ENCODE measurements at regions not wholly inside any gene's neighbourhood (a gene's known extent, or its start where the extent isn't known, plus 50 kb on each side); places are given as distances from the start of the nearest gene placed in this dataset.

DNA sequence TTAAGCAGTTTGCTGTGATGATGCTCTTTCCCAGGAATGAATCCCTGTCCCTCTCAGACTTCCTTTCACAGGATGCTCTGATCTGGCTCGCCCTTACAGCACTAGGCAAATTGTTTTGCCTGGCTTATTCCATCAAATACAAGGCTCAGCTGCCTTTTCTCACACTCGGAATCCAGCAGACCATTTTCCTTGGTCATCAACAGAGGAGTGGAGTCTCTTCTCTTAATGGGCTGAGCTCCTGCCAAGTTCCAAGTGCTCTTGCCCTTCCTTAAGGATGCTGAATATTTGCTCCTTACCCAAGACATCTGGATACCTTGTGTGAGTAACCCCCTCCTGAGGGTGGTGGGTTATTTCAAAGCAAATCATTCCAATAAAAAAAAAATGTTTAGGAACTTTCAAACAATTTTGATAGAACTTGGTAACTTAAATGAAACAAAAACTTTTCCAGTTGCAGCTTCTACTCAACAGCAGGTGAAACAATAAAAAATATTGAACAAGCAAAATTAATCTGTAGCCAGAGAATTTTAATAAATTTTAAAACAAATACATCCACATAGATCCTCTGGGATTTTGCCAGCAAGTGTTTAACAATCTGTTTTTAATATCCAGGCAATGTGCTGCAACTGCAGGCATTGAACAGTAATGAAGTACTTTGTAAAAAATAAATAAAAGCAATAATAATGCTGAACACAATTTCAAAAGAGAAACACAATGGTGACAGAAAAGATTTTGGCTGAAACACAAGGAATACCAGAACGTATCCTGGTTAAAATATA lies 264.0 kb upstream of the FAR2 start:
- no peak for DNase-seq

DNA sequence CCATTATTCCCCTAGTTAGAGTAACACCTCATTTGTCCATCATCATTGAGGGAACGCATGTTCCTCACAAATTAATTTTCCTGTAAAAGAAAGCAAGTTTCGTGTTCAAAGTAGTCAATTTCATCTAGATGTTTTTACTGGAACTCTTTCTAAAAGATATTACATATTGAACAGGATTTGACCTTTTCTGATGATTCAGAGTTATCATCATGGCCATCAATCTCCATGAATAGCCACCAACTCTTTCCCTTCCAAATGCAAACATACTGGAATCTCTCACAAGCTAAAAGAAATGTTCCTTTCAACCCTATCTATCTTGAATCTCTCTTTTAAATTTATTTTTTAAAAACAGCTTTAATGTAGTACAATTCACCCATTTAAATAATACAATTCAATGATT lies 263.1 kb upstream of the FAR2 start:
- DNase-seq, result no peak

DNA sequence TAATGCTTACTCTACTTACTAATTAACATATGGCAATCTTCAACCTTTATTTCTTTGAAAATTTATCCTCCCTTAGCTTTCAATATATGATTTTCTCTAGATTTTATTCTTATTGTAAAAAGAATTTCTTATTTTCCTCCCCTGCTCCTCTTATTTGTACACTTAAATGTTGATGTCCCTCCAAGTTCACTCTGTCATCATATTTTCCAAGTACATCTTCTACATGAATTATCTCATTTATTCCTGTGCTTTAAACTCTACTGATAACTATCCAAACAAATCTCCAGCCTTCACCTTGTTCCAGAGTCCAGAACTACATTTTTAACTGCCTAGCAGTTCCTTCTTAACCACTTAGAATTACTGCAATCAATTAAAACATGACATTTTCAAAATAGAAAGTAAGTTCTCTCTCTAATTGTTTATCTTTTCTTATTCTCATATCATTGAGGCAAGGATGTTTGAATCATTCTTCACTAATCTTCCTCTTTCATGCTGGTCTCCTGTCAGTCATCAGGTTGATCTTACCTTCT lies 261.6 kb upstream of the FAR2 start:
- no peak for DNase-seq

DNA sequence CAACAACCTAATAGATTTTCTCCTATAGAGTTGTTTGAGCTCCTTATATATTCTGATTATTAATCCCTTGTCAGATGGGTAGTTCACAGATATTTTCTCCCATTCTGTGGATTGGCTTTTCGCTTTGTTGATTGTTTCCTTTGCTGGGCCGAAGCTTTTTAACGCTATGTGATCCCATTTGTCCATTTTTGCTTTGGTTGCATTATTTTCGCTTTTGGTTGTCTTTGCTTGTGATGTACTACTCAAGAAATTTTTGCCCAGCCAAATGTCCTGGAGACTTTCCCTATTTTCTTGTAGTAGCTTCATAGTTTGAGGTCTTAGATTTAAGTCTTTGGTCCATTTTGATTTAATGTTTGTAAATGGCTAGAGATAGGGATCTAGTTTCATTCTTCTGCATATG lies 258.4 kb upstream of the FAR2 start:
- DNase-seq, result no peak

DNA sequence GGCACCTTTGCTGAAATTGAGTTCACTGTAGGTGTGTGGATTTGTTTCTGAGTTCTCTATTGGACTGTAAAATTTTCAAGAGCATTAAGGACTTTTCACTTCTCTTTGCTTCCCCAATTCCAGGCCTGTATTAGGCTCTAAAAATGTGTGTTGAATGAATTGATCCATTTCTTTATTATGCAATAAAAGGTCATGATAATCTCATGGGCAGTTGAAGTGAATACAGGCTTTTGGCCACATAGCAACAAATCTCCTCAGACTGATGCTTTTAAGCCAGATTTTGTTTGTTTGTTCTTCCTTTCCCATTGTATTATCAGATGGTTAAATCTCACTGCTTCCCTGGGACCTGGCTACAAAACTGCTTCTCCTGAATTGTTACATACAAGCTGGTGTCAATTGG lies 258.0 kb upstream of the FAR2 start:
- DNase-seq, result no peak

DNA sequence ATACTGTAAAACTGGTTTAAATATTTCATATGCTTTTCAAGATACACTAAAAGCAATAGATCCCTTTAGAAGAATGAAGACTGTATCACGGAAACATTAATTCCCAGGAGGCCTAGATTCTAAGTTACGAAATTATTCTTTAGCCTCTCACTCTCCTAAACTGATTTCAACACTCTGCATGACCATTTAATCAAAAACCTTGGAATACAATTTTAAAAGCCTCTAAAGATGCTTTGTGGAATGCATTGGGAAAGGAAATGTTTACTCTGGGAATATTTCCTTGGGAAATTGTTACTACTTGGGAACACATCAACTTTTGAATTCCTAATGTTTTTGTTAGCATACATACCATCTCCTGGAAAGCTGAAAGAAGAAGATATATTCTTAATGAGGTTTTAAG lies 255.7 kb upstream of the FAR2 start:
- DNase-seq, result no peak

DNA sequence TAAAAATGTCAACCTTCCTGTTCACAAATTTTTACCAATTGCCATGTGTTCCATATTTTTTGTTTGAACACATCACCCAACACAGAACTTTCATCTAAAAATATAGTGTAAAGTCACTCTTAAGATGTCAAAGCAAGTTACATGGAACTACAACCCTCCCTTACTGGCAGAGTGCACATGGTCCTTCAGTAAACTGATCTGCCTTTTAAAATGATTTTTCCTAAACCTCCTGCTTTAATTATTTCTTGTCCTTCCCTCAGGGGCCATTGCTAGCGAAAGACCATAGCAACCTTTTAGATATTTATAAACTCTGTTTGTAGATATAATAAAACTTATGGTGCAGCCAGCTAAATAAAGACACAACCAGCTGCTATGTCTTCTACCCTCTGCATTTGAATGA lies 255.2 kb upstream of the FAR2 start:
- no peak for DNase-seq

DNA sequence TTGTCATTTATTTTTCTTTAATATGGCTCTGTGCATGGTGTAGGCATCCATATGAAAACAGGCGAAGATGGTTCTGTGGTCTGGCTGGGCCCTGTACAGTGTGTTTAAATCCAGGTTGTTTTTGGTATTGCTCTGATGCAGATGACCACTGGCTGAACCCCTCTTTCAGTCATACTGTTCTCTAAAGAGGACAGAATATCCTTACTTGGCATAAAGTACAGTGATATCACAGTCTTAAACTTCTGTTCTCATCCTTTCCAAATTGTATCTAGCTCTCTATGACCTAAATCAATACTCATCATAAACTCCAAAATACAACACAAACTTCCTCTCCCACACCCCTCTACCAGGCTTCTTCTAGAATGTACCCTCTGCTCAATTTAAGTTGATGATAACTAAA lies 252.7 kb upstream of the FAR2 start:
- DNase-seq, result no peak

DNA sequence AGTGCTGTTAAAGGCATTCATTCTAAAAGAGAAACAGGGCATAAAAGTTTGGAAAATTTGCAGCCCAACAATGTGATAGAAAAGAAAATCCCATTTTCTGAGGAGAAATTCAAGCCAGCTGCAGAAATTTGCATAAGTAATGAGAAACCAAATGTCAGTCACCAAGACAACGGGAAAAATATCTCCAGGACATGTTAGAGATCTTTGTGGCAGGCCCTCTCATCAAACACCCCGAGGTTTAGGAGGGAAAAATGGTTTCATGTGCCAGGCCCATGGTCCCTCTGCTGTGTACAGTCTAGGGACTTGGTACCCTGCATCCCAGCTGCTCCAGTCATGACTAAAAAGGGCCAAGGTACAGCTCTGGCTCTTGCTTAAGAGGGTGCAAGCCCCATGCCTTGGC lies 251.0 kb upstream of the FAR2 start:
- DNase-seq, result no peak

DNA sequence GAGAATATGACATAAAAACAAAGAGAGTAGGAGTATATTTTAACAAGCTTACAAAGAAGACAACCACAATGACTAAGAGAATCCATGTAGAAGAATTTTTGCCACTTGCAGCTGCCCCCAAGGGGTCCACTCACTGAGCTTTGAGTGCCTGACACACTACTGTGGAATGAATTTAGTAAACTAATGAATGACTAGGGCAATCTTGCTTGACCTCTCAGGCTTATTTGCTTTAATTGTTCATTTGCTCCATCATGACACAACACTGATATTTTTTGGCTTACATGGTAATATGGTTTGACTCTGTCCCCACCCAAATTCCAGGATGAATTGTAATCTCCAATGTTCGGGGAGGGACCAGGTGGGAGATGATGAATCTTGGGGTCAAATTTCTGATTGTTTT lies 249.1 kb upstream of the FAR2 start:
- no peak for DNase-seq

DNA sequence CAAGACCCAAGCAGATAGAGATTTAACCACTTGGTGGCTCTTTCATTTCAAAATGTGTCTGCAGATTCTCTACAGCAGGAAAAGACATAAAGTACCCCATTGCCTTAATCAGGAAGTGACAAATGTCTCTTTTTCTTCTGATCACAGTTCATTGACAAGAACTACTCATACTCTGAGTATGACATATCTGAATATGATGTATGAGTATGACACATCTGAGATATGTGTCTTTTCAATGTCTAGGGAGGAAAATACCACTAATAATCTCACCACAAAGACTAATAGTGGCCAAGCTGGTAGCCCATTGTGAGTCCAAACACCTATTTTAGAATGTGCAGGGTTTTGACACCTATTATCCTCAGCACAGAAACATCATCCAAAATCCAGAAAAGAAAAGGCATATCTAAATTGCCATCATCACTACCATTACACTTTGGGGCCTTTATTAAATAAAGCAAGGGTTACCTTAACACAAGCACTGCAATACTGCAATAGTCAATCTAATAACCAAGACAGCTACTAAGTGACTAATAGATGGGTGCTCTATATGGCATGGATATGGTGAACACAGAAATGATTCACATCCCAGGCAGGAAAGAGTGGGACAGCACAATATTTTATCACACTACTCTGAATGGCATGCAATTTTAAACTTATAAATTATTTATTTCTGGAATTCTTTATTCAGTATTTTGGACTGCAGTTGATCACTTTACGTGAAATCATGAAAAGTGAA lies 243.7 kb upstream of the FAR2 start:
- DNase-seq, result no peak

DNA sequence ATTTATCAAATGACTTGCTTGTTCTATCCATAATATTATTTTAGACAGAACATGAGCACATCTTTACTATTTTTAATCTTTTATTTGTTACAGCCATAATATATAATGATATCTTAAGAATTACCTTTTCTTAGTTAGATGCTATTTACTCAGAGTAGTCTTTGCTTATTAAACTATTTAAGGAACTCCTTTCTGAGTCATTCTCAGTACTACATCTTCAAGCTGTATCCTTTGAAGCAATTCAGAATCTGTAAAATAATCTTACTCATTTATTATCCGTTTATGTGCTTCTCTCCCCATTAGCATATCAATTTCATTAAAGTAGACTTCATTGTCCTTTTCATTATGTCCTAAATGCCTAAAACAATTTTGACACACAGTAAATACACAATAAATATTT lies 240.4 kb upstream of the FAR2 start:
- no peak for DNase-seq

DNA sequence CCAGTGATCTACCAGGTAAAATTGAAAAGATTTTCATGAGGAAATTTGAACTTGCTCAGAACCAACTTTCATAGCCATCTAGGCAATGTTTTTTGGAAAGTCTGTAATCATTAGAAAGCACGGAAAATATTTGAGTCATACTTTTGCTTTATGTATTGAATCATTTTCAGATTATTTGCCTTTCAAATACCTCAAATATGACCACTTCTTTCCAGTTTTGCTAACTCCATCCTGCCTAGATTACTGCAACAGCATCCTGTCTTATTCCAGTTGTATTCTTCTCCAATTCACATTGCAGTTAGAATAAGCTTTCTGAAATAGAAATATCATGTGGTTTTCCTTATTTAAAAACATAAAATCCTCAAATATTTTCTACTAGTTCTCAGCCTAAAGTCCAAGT lies 239.8 kb upstream of the FAR2 start:
- DNase-seq, result no peak

DNA sequence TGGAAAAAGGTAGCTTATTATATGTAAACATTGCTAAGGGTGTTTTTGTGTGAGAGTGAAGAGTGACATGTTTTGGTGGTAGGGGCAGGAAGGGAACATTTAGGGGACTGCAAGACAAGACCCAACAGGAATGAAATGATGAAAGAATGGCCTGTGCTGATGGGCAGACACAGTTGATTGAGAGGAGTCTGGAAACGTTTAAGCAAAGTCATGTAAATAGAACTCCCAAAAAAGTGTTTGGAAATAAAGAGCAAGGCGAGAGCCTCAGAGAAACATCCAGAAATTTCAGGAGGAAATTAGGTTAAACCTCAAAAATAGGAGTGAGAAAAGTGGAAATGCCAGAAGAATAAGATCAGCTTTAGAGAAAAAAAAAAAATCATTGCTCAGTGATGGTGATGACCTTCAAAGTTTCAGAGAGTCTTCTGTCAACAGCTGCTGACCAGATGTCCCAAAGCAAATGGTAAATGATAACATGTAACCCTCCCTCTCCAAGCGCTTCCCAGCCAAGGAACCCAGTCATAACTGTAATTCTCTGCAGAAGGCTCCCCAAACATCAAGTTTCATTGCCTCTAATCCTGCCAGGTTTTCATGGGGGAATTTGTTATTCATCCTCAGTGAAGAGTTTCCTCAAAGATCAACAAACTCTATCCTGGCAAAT lies 223.2 kb upstream of the FAR2 start:
- no peak for DNase-seq

DNA sequence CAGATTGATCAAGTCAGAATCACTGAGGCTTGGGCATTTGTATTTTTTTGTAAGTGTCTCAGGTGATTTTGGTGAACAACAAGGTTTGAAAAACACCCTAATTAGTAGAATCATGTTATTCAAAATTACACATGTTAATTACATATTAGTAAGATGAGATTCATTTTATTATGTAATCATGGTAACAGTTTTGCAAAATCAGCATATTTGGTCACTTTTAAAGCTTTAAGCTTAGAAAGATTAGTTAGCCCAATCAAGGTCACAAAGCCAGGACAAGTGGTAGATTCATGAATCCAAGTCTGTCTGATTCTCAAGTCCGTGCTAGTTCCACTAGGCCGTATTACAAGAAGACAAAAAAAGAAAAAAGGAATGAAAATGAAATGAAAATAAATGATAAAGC lies 218.4 kb upstream of the FAR2 start:
- DNase-seq, result no peak

DNA sequence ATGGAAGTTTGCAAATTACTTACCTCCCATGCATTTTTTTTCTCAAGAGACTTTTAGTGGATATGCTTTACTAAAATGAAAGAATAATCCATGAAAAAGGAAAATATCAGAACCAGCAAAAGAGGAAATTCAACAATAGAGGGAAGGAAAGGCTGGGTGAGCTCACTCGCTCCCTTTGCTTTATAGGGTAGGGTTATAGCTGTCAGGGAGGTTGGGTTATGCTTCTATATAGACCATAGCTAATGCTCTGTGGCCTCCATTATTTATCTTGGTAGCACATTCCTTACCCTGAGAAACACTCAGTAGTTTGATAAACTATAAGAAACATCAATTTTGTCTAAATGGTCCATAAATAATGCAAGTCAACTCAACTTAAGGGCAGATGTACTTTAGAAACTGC lies 215.9 kb upstream of the FAR2 start:
- no peak for DNase-seq

DNA sequence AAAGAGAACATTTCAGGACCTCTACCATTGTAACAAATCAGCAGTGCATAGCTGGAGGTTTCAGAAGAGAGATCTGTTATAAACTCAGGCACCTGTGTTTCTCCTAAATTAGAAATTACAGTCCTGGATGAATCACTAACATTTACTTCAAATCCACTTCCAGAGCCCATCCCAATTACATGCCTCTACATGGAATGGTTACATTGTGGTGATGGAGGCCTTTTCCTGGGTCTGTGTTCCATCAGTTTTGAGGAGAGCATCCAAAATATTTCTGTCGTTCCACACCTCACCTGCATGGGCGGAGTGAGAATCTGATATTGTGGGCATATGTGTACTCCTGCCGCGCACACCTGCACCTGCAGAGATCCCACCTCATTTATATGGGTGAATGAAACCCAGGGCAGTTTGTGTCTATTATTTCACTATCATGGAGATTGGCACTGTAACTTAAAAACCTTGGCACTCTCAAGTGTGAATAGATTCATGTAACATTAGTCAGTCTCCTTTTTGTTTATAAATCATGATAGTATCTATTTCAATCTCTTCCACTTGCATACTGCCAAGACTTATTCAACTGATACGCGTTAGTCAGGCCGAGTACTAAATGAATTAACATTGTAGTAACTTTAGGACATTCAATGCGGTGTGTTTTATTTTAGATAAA lies 215.1 kb upstream of the FAR2 start:
- no peak for DNase-seq

DNA sequence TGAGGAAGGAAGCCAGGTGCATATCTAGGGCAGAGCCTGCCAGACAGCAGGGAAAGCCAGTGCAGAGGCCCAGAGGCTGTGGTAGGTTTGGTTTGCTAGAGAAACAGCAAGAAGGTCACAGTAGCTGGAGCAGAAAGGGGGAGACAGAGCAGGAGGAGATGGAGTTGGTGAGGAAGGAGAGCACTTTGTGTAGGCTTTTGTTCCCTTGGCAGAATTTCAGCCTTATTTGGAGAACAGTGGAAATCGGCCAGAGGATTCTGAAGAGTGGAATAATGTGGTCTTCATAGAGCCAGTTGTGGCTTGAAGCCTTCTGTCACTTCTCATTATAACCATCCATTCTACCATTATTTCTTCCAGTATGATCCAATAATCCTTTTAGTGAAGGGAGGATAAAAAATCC lies 212.9 kb upstream of the FAR2 start:
- DNase-seq, result no peak

DNA sequence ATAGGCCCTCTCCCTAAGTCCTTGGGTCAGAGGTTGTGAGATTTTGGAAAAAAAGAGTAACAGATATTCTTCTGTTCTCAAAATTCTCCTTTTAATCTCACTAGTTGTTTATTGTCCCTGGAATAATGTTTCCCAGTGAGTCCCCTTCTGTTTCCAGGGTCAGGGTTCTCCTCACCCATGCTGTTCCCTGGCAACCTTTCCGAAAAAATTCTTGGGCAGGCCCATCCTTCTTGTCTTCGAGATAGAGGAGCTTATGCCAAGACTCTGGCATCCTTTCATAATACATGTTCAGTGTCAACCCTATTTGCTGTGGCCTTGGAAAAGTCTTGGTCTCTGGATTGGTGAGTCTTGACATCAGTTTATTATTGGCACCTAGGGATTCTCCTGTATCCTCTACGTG lies 212.4 kb upstream of the FAR2 start:
- no peak for DNase-seq

DNA sequence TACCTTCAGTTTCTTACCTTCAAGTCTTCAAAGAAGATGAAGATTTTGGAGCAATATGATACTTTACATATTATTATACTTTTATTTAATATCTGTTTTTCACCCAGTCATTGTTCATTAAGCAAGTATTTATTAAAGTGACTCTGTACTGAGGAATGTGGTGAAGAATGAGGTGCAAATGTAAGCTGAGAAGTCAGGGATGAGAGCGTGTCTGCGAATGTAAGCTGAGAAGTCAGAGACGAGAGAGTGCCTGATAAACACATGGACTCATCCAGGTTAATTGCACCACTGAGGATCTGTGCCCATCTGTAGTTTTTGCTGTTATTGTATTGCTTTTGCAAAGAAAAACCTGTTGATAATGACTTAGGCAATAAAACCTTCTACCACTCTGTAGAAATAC lies 211.9 kb upstream of the FAR2 start:
- no peak for DNase-seq

DNA sequence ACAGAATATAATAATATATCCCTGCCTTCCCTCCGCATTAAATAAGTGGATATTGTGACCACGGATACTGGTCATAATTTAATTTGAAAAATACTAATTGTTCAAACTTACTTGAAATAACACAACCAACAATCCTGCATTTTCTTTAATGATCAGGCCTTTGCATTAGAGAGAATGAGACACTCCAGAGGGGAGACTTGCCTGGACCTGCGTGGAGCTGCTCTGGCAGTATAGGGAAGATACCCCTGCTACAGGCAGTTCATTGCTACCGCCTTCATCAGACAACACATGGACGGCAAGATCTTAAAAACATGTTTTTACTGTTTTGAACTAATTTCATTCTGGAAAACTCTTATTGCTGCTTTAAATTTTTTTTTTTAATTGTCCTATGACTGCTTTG lies 211.0 kb upstream of the FAR2 start:
- no peak for DNase-seq

DNA sequence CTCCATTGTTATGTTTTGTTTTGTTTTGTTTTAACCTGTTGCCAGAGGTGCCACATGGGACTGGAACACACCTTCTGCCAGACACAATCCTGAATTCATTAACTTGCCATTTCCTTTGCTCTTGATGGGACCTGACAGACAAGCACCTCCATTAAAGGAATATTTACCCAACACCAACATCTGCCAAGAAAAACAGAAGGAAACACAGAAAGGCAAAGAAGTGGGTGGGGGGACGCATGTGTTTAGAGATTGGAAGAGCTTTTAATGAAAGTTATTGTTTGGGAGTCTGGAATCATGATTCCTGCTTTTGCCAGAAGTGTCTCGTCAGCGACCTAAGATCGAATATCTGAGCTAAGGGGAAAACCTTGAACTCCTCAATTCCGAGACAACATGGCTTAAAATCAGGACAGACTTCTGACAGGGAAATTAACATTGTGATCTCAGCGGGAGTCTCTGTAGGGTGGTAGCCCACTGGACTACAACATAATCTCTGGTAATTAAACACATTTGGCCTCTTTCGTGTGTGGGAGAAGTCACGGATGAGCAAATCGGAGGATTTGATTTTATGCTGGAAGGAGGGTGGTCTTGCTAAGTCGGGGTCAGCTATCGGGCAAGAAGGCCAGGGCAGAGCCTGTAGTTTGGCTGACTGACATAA lies 210.4 kb upstream of the FAR2 start:
- no peak for DNase-seq

DNA sequence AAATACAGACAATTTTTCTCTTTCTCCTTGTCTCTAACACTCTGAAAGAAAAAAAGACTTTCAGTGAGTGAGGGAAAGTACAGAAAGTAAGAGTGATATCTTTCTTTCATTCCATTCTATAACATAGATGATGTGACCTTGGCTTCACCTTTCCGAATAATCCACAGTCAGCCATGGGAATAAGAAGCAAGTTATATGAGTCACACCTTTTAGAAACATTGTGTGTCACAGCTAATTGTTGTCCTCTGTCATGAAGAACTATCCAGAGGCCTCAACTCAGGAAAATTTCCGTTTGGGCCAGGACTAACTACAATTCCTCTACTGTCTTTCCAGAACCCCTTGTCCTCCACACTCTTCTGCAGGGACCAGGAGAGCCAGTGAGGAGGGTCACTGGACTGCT lies 209.7 kb upstream of the FAR2 start:
- no peak for DNase-seq
